Esophagus muscularis mucosa (tissue), 3 donors: ENCODE measurements at regions not wholly inside any gene's neighbourhood (a gene's known extent, or its start where the extent isn't known, plus 50 kb on each side); places are given as distances from the start of the nearest gene placed in this dataset.

ENCODE experiments used
- CTCF ChIP-seq, 3 experiments: fragments of 200-600 bp in 2 of 3; fragments of 450-650 bp in 1 of 3; sonication (generic) in 2 of 3; IDR thresholded peaks; one replicate each; pipeline ENCODE4 v1.5.1; 2017 to 2019; ENCODE audit warnings: antibody characterized with exemption in 3 of 3, mild to moderate bottlenecking in 2 of 3, moderate library complexity in 1 of 3
- POLR2AphosphoS5 ChIP-seq, 2 donors: sonication (generic); formaldehyde crosslinking; IDR thresholded peaks; one replicate each; pipeline ENCODE4 v1.6.1; 2017; ENCODE audit warnings: antibody characterized with exemption in 2 of 2

- no peak for TF ChIP-seq CTCF (IDR thresholded peaks at IDR 0.05)
- no peak for TF ChIP-seq POLR2AphosphoS5 (IDR thresholded peaks at IDR 0.05)
Measured at GRCh38 chr10:7498111-7498510, 87.3 kb upstream of the SFMBT2 start.
